HG02610 (cell line): ENCODE measurements at regions not wholly inside any gene's neighbourhood (a gene's known extent, or its start where the extent isn't known, plus 50 kb on each side); places are given as distances from the start of the nearest gene placed in this dataset.

ENCODE experiments used
- ATAC-seq: cut with Tn5 transposase; IDR thresholded peaks from one replicate; pipeline ENCODE4 v1.9.1; 2021; ENCODE audit warnings: mild to moderate bottlenecking, moderate library complexity; ENCODE audit not compliant: unreplicated experiment

GRCh38 chr20:39310363-39310995 is 348.3 kb downstream of the DHX35 start:
- no peak for ATAC-seq

- no peak for ATAC-seq
These were observed 347.3 kb downstream of the DHX35 start for GRCh38 chr20:39309458-39309857.

GRCh38 chr20:39302312-39302711 is 340.2 kb downstream of the DHX35 start:
- no peak for ATAC-seq

- no peak for ATAC-seq
These were observed 337.6 kb downstream of the DHX35 start for GRCh38 chr20:39299783-39300182.

- no peak for ATAC-seq
These were observed 336.7 kb downstream of the DHX35 start for GRCh38 chr20:39298571-39299506.

GRCh38 chr20:39298121-39298520 is 336.0 kb downstream of the DHX35 start:
- ATAC-seq = no peak

- ATAC-seq = no peak
These were observed 333.2 kb downstream of the DHX35 start for GRCh38 chr20:39295301-39295700.

- no peak for ATAC-seq
These were observed 332.1 kb downstream of the DHX35 start for GRCh38 chr20:39294137-39294725.

GRCh38 chr20:39292193-39292736 is 330.1 kb downstream of the DHX35 start:
- no peak for ATAC-seq

- ATAC-seq = no peak
These were observed 329.2 kb downstream of the DHX35 start for GRCh38 chr20:39291301-39291700.

- no peak for ATAC-seq
These were observed 328.4 kb downstream of the DHX35 start for GRCh38 chr20:39290575-39290974.

GRCh38 chr20:39289831-39290230 is 327.7 kb downstream of the DHX35 start:
- no peak for ATAC-seq

GRCh38 chr20:39289316-39289715 is 327.2 kb downstream of the DHX35 start:
- ATAC-seq = no peak

- ATAC-seq = no peak
These were observed 321.3 kb downstream of the DHX35 start for GRCh38 chr20:39283464-39283863.

- ATAC-seq = no peak
These were observed 320.5 kb downstream of the DHX35 start for GRCh38 chr20:39282619-39283092.

GRCh38 chr20:39280875-39281274 is 318.7 kb downstream of the DHX35 start:
- no peak for ATAC-seq

- no peak for ATAC-seq
These were observed 316.2 kb downstream of the DHX35 start for GRCh38 chr20:39278230-39278788.

- ATAC-seq = no peak
These were observed 315.0 kb downstream of the DHX35 start for GRCh38 chr20:39277185-39277584.

- no peak for ATAC-seq
These were observed 308.9 kb downstream of the DHX35 start for GRCh38 chr20:39270837-39271604.

GRCh38 chr20:39269493-39270217 is 307.5 kb downstream of the DHX35 start:
- no peak for ATAC-seq
